Fibroblast of lung (primary cell): ENCODE measurements at regions not wholly inside any gene's neighbourhood (a gene's known extent, or its start where the extent isn't known, plus 50 kb on each side); places are given as distances from the start of the nearest gene placed in this dataset.

Experiments
- DNase-seq, 2 donors: peaks; one replicate each; pipeline versions ENCODE4 v3.0.0 to v3.0.0-alpha.2; 2010; ENCODE audit warnings: low read depth in 2 of 2
- H2AFZ ChIP-seq: 2 replicates; pipeline ENCODE4 v1.5.1; 2012; ENCODE audit warnings: low read length, control low read depth, inconsistent platforms
- H3K27ac ChIP-seq: 2 replicates; pipeline ENCODE4 v1.5.1; 2011; ENCODE audit warnings: low read length, control low read depth; ENCODE audit not compliant: insufficient read depth
- H3K27me3 ChIP-seq: 2 replicates; pipeline ENCODE4 v1.5.1; 2011; ENCODE audit warnings: mild to moderate bottlenecking, low read length; ENCODE audit not compliant: control insufficient read depth, insufficient read depth
- H3K36me3 ChIP-seq: 2 replicates; pipeline ENCODE4 v1.5.1; 2011; ENCODE audit warnings: low read length; ENCODE audit not compliant: control insufficient read depth, insufficient read depth
- H3K4me1 ChIP-seq: 2 replicates; pipeline ENCODE4 v1.5.1; 2011; ENCODE audit warnings: low read length; ENCODE audit not compliant: control insufficient read depth, insufficient read depth; ENCODE audit errors: extremely low read depth
- H3K4me2 ChIP-seq: 2 replicates; pipeline ENCODE4 v1.5.1; 2011; ENCODE audit warnings: low read length, control low read depth; ENCODE audit not compliant: insufficient read depth; ENCODE audit errors: extremely low read depth
- H3K4me3 ChIP-seq, 4 experiments: fragments of 200-600 bp in 1 of 4; sonication (generic) in 1 of 4; replicated peaks in 1 of 4; 2 replicates each; pipeline ENCODE4 v1.5.1; 2011 to 2016; ENCODE audit warnings: low read length in 4 of 4, low read depth in 3 of 4, mild to moderate bottlenecking in 3 of 4, control low read depth in 2 of 4, inconsistent platforms in 1 of 4, mixed read lengths in 1 of 4; ENCODE audit not compliant: insufficient read depth in 1 of 4; ENCODE audit errors: control extremely low read depth in 1 of 4
- H3K79me2 ChIP-seq: 2 replicates; pipeline ENCODE4 v1.5.1; 2012; ENCODE audit warnings: mild to moderate bottlenecking, low read length, inconsistent platforms; ENCODE audit not compliant: control insufficient read depth, insufficient read depth
- H3K9ac ChIP-seq: 2 replicates; pipeline ENCODE4 v1.5.1; 2011; ENCODE audit warnings: mild to moderate bottlenecking, low read length, control low read depth; ENCODE audit not compliant: insufficient read depth
- H3K9me3 ChIP-seq: 2 replicates; pipeline ENCODE4 v1.5.1; 2012; ENCODE audit warnings: low read depth, low read length; ENCODE audit not compliant: control insufficient read depth, insufficient read depth
- H4K20me1 ChIP-seq: 2 replicates; pipeline ENCODE4 v1.5.1; 2011; ENCODE audit warnings: low read length; ENCODE audit not compliant: control insufficient read depth, insufficient read depth; ENCODE audit errors: extremely low read depth
- CTCF ChIP-seq, 2 donors: IDR thresholded peaks in 1 of 2; conservative IDR thresholded peaks in 1 of 2; 1 replicate in 1 of 2; 2 replicates in 1 of 2; pipeline ENCODE4 v1.5.1; 2011 to 2012; ENCODE audit warnings: low read length in 2 of 2, control low read depth in 1 of 2, inconsistent platforms in 1 of 2, low read depth in 1 of 2, mild to moderate bottlenecking in 1 of 2
- EZH2 ChIP-seq: IDR thresholded peaks from 2 replicates; pipeline ENCODE4 v1.5.1; 2012; ENCODE audit warnings: low read length, control low read depth, mild to moderate bottlenecking; ENCODE audit errors: missing control alignments

GRCh38 chr1:232302376-232303221, 327.3 kb downstream of the SIPA1L2 start:
- no peak overlapping the region for H3K9ac ChIP-seq
- H3K4me3 ChIP-seq = no peak overlapping the region
- no peak overlapping the region for H2AFZ ChIP-seq
- DNase-seq = no peak
- H4K20me1 ChIP-seq = no peaks in the 10 kb centered on the region
- TF ChIP-seq EZH2 (no peak), CTCF (conservative IDR thresholded peaks at IDR 0.05 in 1 of 2, IDR thresholded peaks at IDR 0.05 in 1 of 2; ENCODE audit: low read depth in 1 of 2, low read length in 2 of 2) (no peak)
- H3K27me3 ChIP-seq = no peaks in the 10 kb centered on the region
- H3K4me2 ChIP-seq = no peak overlapping the region
- H3K27ac ChIP-seq = no peak overlapping the region
- H3K4me1 ChIP-seq = no peaks in the 10 kb centered on the region
- no peaks in the 10 kb centered on the region for H3K36me3 ChIP-seq
- H3K79me2 ChIP-seq = no peaks in the 10 kb centered on the region
- no peaks in the 10 kb centered on the region for H3K9me3 ChIP-seq

DNA sequence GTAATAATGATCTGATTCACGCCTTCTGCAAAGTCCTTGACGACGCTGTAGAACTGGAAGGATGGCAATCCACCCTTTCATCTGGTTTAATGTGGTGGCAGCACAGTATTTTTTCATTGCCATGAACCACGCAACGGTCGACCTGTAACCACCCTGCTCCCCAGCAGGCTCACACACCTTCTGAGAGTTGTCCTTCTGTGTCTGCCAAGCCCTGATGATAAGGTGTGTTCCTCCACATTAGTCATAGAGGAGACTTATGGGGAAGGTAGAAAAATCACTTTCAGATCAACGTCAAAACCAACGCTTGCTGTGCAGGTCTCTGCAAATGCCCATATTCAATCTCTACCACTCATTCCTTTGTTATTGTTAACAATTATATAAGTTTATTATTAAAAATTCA, 328.7 kb downstream of the SIPA1L2 start:
- TF ChIP-seq CTCF (conservative IDR thresholded peaks at IDR 0.05 in 1 of 2, IDR thresholded peaks at IDR 0.05 in 1 of 2; ENCODE audit: low read depth in 1 of 2, low read length in 2 of 2) = no peak
- TF ChIP-seq EZH2 = no peak
- no peaks in the 10 kb centered on the region for H3K27me3 ChIP-seq
- DNase-seq = no peak
- no peaks in the 10 kb centered on the region for H3K4me1 ChIP-seq
- H3K36me3 ChIP-seq = no peaks in the 10 kb centered on the region
- H4K20me1 ChIP-seq = no peaks in the 10 kb centered on the region
- H3K79me2 ChIP-seq = no peaks in the 10 kb centered on the region
- H3K27ac ChIP-seq = no peak overlapping the region
- no peak overlapping the region for H3K4me3 ChIP-seq
- no peaks in the 10 kb centered on the region for H3K9me3 ChIP-seq
- H3K4me2 ChIP-seq = no peak overlapping the region
- H2AFZ ChIP-seq = no peak overlapping the region
- H3K9ac ChIP-seq = no peak overlapping the region

DNA sequence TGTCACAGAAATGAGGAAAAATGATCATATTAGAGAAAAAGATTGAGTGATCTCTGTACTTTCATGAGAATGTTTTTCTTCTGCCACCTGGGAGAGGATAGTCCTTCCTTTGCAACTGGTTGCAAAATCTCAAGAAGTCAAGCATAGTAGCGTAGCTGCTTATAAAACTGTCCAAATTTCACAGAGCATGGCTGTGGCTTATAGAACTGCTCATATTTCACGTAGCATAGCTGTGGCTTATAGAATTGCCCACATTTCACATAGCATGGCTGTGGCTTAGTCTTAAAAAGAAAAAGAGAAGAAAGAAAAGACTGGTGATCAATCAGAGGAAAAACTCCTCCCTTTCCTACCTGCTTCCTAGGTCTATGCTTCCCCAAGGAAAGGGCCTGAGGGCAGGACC, 329.5 kb downstream of the SIPA1L2 start:
- TF ChIP-seq CTCF (conservative IDR thresholded peaks at IDR 0.05 in 1 of 2, IDR thresholded peaks at IDR 0.05 in 1 of 2; ENCODE audit: low read depth in 1 of 2, low read length in 2 of 2) (no peak), EZH2 (no peak)
- H3K4me1 ChIP-seq = no peaks in the 10 kb centered on the region
- H4K20me1 ChIP-seq = no peaks in the 10 kb centered on the region
- DNase-seq = no peak
- no peaks in the 10 kb centered on the region for H3K9me3 ChIP-seq
- H2AFZ ChIP-seq = no peak overlapping the region
- H3K9ac ChIP-seq = no peak overlapping the region
- H3K4me3 ChIP-seq = no peak overlapping the region
- H3K27ac ChIP-seq = no peak overlapping the region
- no peak overlapping the region for H3K4me2 ChIP-seq
- H3K79me2 ChIP-seq = no peaks in the 10 kb centered on the region
- no peaks in the 10 kb centered on the region for H3K36me3 ChIP-seq
- H3K27me3 ChIP-seq = no peaks in the 10 kb centered on the region
